ENCODE measurements at regions not wholly inside any gene's neighbourhood (a gene's known extent, or its start where the extent isn't known, plus 50 kb on each side); places are given as distances from the start of the nearest gene placed in this dataset.
A peak's percentile ranks its signal among the peaks of the same experiment; 100 is the strongest.

GRCh38 chr13:73708393-73708985 lies 425.7 kb downstream of the KLF12 start:
- DNase-seq (ENCODE audit: low spot score): no peak

GRCh38 chr13:73704587-73704986 lies 429.6 kb downstream of the KLF12 start:
- H3K4me1 Mint-ChIP-seq (ENCODE audit: low read depth): peaks cover 8% of the 10 kb centered on the region
- no peak overlapping the region for H3K4me3 Mint-ChIP-seq (ENCODE audit: unreplicated experiment)
- H3K27ac Mint-ChIP-seq (ENCODE audit: unreplicated experiment): no peak overlapping the region

More at GRCh38 chr13:73708393-73708985, 425.7 kb downstream of the KLF12 start:
- peaks cover 4% of the 10 kb centered on the region for H3K36me3 Mint-ChIP-seq (ENCODE audit: low read depth)
- H3K27me3 Mint-ChIP-seq (ENCODE audit: low read depth): no peaks in the 10 kb centered on the region
- TF ChIP-seq, protein P1, sequence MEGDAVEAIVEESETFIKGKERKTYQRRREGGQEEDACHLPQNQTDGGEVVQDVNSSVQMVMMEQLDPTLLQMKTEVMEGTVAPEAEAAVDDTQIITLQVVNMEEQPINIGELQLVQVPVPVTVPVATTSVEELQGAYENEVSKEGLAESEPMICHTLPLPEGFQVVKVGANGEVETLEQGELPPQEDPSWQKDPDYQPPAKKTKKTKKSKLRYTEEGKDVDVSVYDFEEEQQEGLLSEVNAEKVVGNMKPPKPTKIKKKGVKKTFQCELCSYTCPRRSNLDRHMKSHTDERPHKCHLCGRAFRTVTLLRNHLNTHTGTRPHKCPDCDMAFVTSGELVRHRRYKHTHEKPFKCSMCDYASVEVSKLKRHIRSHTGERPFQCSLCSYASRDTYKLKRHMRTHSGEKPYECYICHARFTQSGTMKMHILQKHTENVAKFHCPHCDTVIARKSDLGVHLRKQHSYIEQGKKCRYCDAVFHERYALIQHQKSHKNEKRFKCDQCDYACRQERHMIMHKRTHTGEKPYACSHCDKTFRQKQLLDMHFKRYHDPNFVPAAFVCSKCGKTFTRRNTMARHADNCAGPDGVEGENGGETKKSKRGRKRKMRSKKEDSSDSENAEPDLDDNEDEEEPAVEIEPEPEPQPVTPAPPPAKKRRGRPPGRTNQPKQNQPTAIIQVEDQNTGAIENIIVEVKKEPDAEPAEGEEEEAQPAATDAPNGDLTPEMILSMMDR (IDR thresholded peaks at IDR 0.05): peak; percentile 99
- no peak overlapping the region for H3K27ac Mint-ChIP-seq (ENCODE audit: unreplicated experiment)
- no peaks in the 10 kb centered on the region for H3K9me3 Mint-ChIP-seq (ENCODE audit: low read depth)
- H3K4me3 Mint-ChIP-seq (ENCODE audit: unreplicated experiment): no peak overlapping the region
- peaks cover under 1% of the 10 kb centered on the region for H3K4me1 Mint-ChIP-seq (ENCODE audit: low read depth)

DNA sequence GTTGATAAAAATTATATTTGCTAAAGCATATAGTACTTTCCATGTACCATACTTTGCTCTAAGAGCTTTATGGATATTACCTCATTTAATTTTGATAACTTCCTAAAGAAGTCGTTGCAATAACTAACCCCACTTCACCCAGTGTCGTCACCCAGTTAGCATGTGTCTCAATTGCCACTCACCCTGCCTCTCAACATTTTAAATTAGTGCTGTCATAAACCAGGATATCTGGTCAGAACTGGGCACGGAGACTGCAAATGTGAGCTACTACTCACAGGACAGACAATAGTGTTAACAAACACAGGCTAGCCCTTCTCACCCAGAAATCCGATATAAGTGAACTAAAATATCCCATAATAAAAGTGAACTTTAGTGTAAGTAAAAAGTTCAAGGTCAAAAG lies 430.6 kb downstream of the KLF12 start:
- TF ChIP-seq, protein P1 (IDR thresholded peaks at IDR 0.05): no peak
- Mint-ChIP-seq H3K36me3 (ENCODE audit: low read depth) (peaks cover 7% of the 10 kb centered on the region), H3K27ac (ENCODE audit: unreplicated experiment) (no peak overlapping the region), H3K4me3 (ENCODE audit: unreplicated experiment) (no peak overlapping the region), H3K27me3 (ENCODE audit: low read depth) (no peaks in the 10 kb centered on the region), H3K9me3 (ENCODE audit: low read depth) (no peaks in the 10 kb centered on the region), H3K4me1 (ENCODE audit: low read depth) (peaks cover 8% of the 10 kb centered on the region)
- no peak for DNase-seq (ENCODE audit: low spot score)

More at GRCh38 chr13:73704587-73704986, 429.6 kb downstream of the KLF12 start:
- TF ChIP-seq, protein P1 (IDR thresholded peaks at IDR 0.05): no peak
- H3K9me3 Mint-ChIP-seq (ENCODE audit: low read depth): no peaks in the 10 kb centered on the region
- H3K36me3 Mint-ChIP-seq (ENCODE audit: low read depth): peaks cover 4% of the 10 kb centered on the region
- no peak for DNase-seq (ENCODE audit: low spot score)
- H3K27me3 Mint-ChIP-seq (ENCODE audit: low read depth): no peaks in the 10 kb centered on the region

DNA sequence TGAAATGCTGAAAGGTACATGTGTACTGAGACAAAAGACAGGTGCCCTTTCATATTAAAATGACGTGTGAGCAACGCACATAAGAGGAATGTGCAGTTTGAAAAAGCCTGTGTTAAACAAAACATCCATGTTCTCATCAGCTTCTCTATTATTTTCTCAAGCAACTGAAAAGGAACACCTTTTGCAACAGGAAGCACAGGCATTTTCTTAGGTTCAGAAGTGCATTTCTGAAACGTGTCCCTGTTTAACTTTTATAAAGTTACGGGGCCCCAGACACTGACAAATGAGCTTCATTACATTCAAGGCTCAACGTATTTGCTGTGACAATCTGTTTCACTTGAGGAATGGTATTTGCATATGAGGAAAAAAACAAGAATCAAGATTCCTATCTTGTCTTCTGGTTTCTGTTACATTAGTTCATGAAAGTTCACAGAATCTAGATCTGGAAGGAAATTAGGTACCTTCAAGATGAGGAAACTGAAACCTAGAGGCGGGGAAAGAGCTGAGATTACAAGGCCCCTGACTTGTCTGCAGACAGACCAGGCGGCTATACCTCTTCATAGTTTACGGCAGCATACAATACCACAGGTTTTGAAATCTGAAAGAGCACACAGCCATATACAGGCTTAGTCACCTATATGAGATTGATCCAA lies 431.7 kb downstream of the KLF12 start:
- DNase-seq (ENCODE audit: low spot score): no peak
- H3K36me3 Mint-ChIP-seq (ENCODE audit: low read depth): peaks cover 7% of the 10 kb centered on the region
- TF ChIP-seq, protein P1 (IDR thresholded peaks at IDR 0.05): no peak
- H3K4me3 Mint-ChIP-seq (ENCODE audit: unreplicated experiment): no peak overlapping the region
- H3K4me1 Mint-ChIP-seq (ENCODE audit: low read depth): peaks cover 8% of the 10 kb centered on the region
- H3K9me3 Mint-ChIP-seq (ENCODE audit: low read depth): no peaks in the 10 kb centered on the region
- H3K27ac Mint-ChIP-seq (ENCODE audit: unreplicated experiment): no peak overlapping the region
- H3K27me3 Mint-ChIP-seq (ENCODE audit: low read depth): no peaks in the 10 kb centered on the region

GRCh38 chr13:73701160-73701559 lies 433.0 kb downstream of the KLF12 start:
- no peaks in the 10 kb centered on the region for H3K27me3 Mint-ChIP-seq (ENCODE audit: low read depth)
- peaks cover 8% of the 10 kb centered on the region for H3K4me1 Mint-ChIP-seq (ENCODE audit: low read depth)
- no peaks in the 10 kb centered on the region for H3K9me3 Mint-ChIP-seq (ENCODE audit: low read depth)
- TF ChIP-seq, protein P1 (IDR thresholded peaks at IDR 0.05): no peak
- no peak for DNase-seq (ENCODE audit: low spot score)
- peaks cover 8% of the 10 kb centered on the region for H3K36me3 Mint-ChIP-seq (ENCODE audit: low read depth)
- H3K27ac Mint-ChIP-seq (ENCODE audit: unreplicated experiment): no peak overlapping the region
- H3K4me3 Mint-ChIP-seq (ENCODE audit: unreplicated experiment): no peak overlapping the region

All from chondrocyte (in vitro differentiated cells).